ENCODE measurements at regions not wholly inside any gene's neighbourhood (a gene's known extent, or its start where the extent isn't known, plus 50 kb on each side); places are given as distances from the start of the nearest gene placed in this dataset.
A peak's percentile ranks its signal among the peaks of the same experiment; 100 is the strongest.
"Not testable (repeated sequence)": the region's sequence is repeated elsewhere in the genome, so short reads cannot be mapped to it uniquely, and the experiment has no call there.

DNA sequence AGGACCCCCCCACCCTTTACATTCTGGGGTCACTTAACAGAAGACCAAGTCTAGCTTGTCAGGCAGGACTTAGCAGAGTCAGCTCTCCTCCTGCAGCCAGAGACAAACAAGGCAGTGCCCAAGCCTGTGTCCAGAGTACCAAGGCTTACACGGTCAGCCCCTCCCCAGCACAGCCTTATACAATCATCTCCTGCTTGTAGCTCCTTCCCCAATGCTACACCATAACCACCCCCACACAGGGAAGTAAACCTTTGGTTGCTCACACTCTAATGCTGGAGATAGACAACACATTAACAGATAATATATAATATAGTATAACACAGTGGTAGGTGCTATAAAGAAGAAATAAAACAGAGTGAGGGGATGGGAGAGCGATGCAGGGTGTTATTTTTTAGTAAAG is 175.4 kb upstream of the PWP1 start:
- no peak for DNase-seq

- no peak for DNase-seq
These were observed 174.3 kb upstream of the PWP1 start for GRCh38 chr12:107511292-107511691.

- DNase-seq, result no peak
These were observed 173.2 kb upstream of the PWP1 start for GRCh38 chr12:107512391-107512790.

DNA sequence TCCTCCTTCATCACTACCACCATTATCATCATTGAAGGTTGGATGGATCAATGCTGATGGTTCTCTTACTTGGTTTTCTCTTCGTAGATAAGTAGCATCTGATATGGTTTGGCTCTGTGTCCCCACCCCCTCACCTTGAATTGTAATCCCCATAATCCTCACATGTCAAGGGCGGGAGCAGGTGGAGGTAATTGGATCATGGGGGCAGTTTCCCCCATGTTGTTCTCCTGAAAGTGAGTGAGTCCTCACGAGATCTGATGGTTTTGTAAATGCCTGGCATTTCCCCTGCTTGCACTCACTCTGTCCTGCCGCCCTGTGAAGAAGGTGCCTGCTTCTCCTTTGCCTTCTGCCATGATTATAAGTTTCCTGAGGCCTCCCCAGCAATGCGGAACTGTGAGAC is 172.4 kb upstream of the PWP1 start:
- DNase-seq, result no peak

GRCh38 chr12:107513636-107514400 is 171.8 kb upstream of the PWP1 start:
- DNase-seq, result no peak

DNA sequence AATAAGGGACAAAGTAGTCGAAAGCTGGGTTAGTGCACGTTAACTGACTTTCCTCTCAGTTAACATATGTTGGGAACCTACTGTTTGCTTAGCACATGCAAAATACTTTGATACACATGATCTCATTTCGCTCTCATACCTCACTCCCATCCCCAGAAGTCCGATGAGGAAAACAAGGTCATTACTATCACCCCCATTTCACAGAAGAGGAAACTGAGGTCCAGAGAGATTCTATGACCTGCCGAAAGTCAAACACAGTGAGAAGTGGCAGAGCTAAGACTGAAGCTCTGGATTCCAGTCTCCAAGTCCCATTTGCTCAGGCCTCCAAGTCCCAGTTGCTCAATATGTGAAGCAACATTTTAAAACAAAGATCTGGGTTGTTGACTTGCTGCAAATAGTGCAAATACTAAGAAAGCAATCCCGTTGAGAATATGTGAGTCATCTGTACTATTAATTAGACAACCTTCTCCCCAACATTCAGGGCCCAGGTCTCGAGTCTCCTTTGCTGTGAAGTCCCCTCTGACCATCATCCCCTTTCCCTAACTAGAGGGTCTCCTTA is 170.6 kb upstream of the PWP1 start:
- no peak for DNase-seq

DNA sequence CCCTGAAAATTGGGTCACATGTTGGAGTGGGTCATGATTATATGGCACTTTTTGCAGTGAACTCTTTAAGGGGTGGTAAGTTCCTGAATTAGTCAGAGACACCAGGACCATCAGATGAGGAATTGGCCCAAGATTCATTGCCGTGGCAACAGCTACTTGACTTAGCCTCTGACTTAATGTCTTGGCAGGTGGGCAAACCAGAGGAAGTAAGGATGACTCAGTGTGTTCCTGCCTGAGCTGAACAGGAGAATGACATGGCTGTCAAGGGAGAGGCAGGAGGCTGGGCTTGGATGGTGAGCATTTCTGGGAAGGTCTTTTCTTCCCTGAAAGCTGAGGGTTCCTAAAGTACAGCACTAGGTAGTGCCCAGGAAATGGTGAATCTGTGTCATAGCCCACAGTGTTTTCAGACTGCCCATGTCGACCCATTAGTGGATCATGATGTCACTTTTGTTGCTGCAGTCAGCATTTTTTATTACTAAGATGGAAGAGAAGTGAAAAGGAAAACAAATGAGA is 170.1 kb upstream of the PWP1 start:
- DNase-seq, result peak; percentile 43

GRCh38 chr12:107517816-107518215 is 167.8 kb upstream of the PWP1 start:
- not testable (repeated sequence) for DNase-seq

- no peak for DNase-seq
These were observed 166.7 kb upstream of the PWP1 start for GRCh38 chr12:107518868-107519267.

- no peak for DNase-seq
These were observed 165.4 kb upstream of the PWP1 start for GRCh38 chr12:107519906-107520859.

GRCh38 chr12:107521826-107522355 is 163.7 kb upstream of the PWP1 start:
- DNase-seq, result no peak

GRCh38 chr12:107522692-107523477 is 162.7 kb upstream of the PWP1 start:
- DNase-seq, result no peak

DNA sequence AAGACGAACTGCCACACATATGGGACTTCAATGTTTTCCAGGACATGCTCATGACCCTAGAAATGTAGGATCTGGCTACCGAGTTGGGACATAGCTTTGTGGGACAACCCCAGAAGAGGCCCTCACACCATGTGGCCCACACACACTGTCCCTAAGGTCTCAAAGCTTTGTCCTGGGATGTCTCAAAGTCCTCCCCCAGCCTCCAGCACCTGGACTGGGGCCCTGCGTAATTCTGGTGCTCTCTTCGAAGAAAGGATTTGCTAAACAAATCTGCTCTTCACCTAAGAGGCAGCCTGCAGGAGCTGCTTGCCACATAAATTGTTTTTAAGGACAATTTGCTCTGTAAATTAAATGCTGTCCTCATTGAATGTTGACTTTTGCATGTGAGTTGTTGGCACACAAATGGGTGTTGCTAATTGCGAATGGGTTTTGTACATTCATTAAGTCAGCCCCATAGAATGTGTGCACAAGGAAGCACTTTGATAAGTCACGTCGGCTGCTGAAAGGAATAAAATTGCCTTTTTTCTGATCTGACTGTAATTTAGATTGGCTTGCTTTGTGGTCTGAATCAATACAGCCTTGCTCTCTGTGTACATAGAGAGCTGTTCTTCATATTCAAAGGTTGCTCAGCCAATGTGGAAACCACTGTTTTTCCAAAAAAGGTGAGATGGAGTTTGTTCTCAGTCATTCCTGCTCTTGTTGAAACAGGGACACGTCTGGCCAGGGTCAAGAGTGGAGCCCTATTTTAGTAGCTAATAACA is 161.6 kb upstream of the PWP1 start:
- DNase-seq, result no peak

DNA sequence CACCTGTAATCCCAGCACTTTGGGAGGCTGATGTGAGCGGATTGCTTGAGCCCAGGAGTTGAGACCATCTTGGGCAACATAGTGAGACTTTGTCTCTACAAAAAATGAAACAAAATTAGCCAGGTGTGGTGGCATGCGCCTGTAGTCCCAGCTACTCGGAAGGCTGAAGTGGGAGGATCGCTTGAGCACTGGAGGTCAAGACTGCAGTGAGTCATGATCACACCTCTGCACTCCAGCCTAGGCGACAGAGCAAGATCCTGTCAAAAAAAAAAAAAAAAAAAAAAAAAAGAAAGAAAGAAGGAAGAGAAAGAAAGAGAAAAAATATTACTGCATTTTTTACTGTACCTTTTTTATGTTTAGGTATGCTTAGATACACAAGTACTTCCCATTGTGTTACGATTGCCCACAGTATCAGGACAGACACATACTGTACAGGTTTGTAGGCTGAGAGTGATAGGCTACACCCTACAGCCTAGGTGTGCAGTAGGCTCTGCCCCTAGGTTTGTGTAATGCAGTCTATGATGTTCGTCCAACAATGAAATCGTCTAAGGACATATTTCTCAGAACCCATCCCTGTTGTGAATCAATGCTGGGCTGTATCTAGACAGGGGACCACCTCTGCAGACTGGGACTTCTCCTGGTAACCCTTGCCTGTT is 160.4 kb upstream of the PWP1 start:
- DNase-seq, result no peak

DNA sequence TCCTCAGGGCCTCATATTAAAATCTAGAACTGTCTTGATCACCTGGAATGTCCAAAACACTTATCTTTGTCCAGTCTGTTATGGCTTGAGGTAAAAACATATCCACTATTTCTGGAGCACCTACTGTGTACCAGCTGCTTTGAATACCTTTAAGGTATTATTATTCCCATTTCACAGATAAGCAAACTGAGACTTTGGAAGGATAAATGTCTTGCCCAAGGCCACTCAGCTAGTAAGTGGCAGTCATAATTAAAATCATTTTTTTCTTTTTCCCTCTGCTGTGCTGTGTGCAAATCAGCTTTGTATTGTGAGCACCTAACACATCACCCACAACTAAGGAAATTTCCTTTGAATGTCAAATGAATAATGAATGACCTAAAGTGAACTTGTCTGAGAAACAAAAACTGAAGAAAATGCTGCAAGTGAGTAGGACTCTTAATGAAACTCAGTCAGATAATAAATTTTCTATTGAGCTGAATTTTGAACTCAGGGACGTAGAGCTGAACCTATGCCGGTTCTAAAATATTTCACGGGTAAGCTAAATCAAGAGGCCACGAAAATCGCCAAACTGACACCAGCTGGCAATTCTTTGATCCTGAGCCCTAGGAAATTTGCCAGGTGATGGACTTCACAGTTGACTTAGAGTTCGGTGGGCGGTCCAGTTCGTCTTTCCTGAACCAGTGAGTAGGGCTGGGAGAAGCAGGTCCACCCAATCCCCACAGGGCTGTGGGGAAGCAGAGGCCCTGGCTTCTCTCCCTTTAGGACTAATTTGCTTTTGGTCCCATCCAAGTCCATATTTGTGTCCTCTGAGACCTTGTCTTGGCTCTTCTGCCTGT is 159.7 kb upstream of the PWP1 start:
- DNase-seq, result no peak

DNA sequence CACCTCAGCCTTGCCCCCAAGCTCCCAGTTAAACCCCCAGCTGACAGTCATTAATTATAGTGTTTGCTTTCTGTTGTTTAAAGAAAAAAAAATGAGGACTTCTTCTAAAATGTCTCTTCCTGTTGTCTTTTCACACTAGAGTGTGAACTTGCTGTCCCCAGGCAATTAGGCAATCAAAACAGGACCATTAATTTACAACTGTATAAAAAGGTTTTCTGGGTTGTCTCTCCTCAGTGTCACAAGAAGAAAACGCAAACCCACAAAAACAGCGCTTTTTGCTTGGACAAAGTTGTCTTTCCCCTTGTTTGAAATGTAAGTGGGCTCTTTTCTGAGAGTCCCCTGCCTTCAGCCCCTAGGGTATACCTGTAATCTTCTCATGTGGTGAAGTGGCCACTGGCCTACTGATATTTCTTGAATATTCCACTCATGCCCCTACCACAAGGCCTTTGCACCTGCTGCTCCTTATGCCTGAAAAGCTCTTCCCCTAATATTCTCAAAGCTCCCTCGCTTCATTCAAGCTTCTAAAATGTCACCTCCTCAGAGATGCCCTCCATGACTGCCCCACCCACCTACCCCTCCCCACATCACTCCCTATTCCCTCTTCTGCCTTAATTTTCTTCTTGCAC is 158.9 kb upstream of the PWP1 start:
- no peak for DNase-seq

DNA sequence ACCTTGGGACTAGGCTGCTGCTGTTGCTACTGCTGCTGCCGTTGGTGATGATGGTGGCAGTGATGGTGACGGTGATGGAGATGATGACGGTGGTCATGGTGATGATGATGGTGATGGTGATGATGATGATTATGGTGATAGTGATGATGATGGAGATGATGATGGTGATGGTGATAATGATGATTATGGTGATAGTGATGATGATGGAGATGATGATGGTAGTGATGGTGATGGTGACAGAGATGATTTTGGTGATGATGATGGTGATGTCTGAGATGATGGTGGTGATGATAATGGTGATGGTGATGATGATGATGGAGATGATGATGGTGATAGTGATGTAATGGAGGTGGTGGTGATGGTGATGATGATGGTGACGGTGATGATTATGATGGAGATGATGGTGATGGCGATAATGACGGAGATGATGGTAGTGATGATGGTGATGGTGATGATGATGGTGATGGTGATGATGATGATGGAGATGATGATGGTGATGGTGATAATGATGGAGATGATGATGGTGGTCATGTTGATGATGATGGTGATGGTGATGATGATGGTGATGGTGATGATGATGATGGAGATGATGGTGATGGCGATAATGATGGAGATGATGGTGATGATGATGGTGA is 156.8 kb upstream of the PWP1 start:
- DNase-seq, result no peak

- no peak for DNase-seq
These were observed 155.6 kb upstream of the PWP1 start for GRCh38 chr12:107529991-107530390.

GRCh38 chr12:107530701-107531100 is 154.9 kb upstream of the PWP1 start:
- no peak for DNase-seq
